Stimulated activated naive CD4-positive, alpha-beta T cell treated with Interleukin-2 at 50 U/mL for 16 hours (primary cell): ENCODE measurements at regions not wholly inside any gene's neighbourhood (a gene's known extent, or its start where the extent isn't known, plus 50 kb on each side); places are given as distances from the start of the nearest gene placed in this dataset.

ENCODE experiments used
- DNase-seq: peaks from one replicate; lab custom pipeline; 2025; lab: John Stamatoyannopoulos, UW

GRCh38 chr2:219958941-219959340, 331.5 kb downstream of the SLC4A3 start:
- DNase-seq = no peak

GRCh38 chr2:219959471-219959870, 332.0 kb downstream of the SLC4A3 start:
- no peak for DNase-seq

GRCh38 chr2:219961947-219962498, 334.6 kb downstream of the SLC4A3 start:
- no peak for DNase-seq

- no peak for DNase-seq
Measured at GRCh38 chr2:219962801-219963200, 335.4 kb downstream of the SLC4A3 start.

- DNase-seq = no peak
Measured at GRCh38 chr2:219965287-219966194, 338.1 kb downstream of the SLC4A3 start.

- no peak for DNase-seq
Measured at GRCh38 chr2:219967247-219968245, 340.1 kb downstream of the SLC4A3 start.

GRCh38 chr2:219968685-219969345, 341.4 kb downstream of the SLC4A3 start:
- DNase-seq = no peak

GRCh38 chr2:219969508-219969907, 342.1 kb downstream of the SLC4A3 start:
- no peak for DNase-seq

- no peak for DNase-seq
Measured at GRCh38 chr2:219973136-219973535, 345.7 kb downstream of the SLC4A3 start.

GRCh38 chr2:219976871-219977270, 349.4 kb downstream of the SLC4A3 start:
- DNase-seq = no peak

- no peak for DNase-seq
Measured at GRCh38 chr2:219980638-219981037, 353.2 kb downstream of the SLC4A3 start.

GRCh38 chr2:219983836-219984235, 356.4 kb downstream of the SLC4A3 start:
- no peak for DNase-seq

GRCh38 chr2:219985017-219985416, 357.6 kb downstream of the SLC4A3 start:
- DNase-seq = no peak

- no peak for DNase-seq
Measured at GRCh38 chr2:219987830-219988229, 360.4 kb downstream of the SLC4A3 start.

- DNase-seq = no peak
Measured at GRCh38 chr2:219989744-219990143, 362.3 kb downstream of the SLC4A3 start.

- DNase-seq = no peak
Measured at GRCh38 chr2:219991116-219991515, 363.7 kb downstream of the SLC4A3 start.

- DNase-seq = no peak
Measured at GRCh38 chr2:219995399-219995798, 368.0 kb downstream of the SLC4A3 start.

- no peak for DNase-seq
Measured at GRCh38 chr2:219995991-219996765, 368.7 kb downstream of the SLC4A3 start.

- DNase-seq = no peak
Measured at GRCh38 chr2:219997341-219997851, 370.0 kb downstream of the SLC4A3 start.

GRCh38 chr2:219998107-219998506, 370.7 kb downstream of the SLC4A3 start:
- DNase-seq = no peak
